ENCODE measurements at regions not wholly inside any gene's neighbourhood (a gene's known extent, or its start where the extent isn't known, plus 50 kb on each side); places are given as distances from the start of the nearest gene placed in this dataset.
"Not testable (repeated sequence)": the region's sequence is repeated elsewhere in the genome, so short reads cannot be mapped to it uniquely, and the experiment has no call there.

DNA sequence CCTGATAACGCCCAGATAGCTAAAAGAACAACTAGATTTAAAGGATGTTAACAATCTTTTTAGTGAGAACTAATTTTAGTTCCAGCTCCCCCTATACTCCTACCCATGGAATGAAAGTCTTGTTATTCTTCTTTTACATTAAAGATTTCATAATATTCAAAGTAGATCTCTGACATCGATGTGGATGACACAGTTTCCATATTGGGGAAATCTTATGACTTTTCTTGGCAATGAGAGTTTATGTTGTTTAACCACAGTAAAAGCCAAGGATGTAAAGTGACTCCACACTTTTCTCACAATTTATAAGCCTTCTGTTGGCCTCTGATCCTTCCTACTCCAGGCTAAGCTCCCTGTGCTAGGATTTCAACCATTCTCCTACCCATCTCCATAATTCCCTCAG, 332.6 kb upstream of the KCNMB2 start:
- no peak for DNase-seq (ENCODE audit: extremely low read depth in 1 of 2, low read depth in 1 of 2)

DNA sequence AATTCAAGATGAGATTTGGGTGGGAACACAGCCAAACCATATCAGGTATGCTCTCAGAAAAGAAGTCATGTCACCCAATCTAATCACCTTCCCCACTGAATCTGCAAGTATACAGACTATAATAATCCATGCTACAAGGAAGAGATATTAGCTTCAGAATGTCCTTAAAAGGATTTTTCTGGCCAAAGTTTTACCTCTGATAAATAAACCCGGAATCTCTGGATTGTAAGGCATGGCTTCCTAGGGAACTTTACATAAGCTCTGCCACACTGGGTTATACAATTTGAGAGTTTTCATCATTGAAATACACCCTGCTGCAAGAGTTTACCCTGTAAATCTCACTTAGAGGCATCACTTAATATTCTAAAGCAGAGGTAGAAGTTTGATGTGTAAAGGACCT, 330.5 kb upstream of the KCNMB2 start:
- DNase-seq (ENCODE audit: extremely low read depth in 1 of 2, low read depth in 1 of 2): no peak

DNA sequence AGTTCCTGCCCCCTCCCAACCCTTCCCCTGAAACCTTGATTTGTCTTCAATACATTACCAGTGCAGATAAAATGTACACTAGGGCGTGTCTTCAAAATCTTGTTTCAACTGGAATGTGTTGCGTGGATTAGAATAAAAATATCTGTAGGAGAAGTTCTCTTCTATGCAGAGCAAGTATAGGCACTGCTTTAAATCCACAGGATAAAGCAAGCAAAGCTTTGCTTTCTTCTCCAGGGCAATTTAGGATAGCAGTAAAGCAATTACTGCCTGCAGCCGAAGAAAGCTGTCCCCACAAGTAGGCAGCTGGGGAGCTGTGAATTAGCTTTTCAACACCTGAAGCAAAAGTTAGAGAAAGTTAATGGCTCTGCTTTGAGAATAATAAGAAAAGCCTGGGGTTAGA, 329.7 kb upstream of the KCNMB2 start:
- DNase-seq (ENCODE audit: extremely low read depth in 1 of 2, low read depth in 1 of 2): no peak

DNA sequence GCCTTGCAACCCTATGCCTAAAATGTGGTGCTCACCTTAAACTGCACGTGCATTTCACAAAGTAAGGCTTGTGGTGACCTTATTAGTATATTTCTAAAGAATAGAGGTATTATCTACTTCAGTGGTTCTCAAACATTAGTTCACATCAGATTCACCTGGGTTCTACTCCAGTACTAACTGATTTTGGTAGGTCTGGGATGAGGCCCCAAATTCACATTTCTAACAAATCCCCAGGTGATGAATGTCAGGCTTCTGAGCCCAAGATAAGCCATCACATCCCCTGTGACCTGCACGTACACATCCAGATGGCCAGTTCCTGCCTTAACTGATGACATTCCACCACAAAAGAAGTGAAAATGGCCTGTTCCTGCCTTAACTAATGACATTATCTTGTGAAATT, 329.1 kb upstream of the KCNMB2 start:
- not testable (repeated sequence) for DNase-seq (ENCODE audit: extremely low read depth in 1 of 2, low read depth in 1 of 2)

DNA sequence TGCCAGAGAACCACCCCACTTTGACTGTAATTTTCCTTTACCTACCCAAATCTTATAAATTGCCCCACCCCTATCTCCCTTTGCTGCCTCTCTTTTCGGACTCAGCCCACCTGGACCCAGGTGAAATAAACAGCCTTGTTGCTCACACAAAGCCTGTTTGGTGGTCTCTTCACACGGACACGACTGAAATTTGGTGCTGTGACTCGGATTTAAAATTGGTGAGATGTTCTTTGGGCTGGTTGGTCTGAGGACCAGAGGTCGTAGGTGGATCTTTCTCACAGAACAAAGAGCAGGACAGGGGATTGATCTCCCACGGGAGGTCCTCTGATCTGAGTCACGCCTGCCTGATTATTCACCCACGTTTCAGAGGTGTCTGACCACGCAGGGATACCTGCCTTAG, 328.6 kb upstream of the KCNMB2 start:
- not testable (repeated sequence) for DNase-seq (ENCODE audit: extremely low read depth in 1 of 2, low read depth in 1 of 2)

DNA sequence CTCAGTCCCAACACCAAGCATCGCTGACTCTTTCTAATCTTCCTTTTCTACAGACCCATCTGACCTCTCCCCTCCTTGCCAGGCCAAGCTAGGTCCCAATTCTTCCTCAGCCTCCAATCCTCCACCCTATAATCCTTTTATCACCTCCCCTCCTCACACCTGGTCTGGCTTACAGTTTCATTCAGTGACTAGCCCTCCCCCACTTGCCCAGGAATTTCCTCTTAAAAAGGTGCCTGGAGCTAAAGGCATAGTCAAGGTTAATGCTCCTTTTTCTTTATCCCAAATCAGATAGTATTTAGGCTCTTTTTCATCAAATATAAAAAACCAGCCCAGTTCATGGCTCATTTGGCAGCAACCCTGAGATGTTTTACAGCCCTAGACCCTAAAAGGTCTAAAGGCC, 327.1 kb upstream of the KCNMB2 start:
- not testable (repeated sequence) for DNase-seq (ENCODE audit: extremely low read depth in 1 of 2, low read depth in 1 of 2)

DNA sequence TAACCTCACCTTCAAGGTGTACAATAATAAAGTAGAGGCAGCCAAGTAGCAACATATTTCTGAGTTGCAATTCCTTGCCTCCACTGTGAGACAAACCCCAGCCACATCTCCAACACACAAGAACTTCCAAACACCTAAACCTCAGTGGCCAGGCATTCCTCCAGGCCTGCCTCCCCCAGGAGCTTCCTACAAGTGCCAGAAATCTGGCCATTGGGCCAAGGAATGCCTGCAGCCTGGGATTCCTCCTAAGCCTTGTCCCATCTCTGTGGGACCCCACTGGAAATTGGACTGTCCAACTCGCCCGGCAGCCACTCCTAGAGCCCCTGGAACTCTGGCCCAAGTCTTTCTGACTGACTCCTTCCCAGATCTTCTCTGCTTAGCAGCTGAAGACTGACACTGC, 326.6 kb upstream of the KCNMB2 start:
- not testable (repeated sequence) for DNase-seq (ENCODE audit: extremely low read depth in 1 of 2, low read depth in 1 of 2)

DNA sequence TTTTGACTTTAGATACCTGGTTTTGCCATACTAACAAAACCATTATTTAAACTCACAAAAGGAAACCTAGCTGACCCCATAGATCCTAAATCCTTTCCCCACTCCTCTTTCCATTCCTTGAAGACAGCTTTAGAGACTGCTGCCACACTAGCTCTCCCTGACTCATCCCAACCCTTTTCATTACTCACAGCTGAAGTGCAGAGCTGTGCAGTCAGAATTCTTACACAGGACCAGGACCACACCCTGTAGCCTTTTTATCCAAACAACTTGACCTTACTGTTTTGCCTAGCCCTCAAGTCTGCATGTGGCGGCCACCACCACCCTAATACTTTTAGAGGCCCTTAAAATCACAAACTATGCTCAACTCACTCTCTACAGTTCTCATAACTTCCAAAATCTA, 325.1 kb upstream of the KCNMB2 start:
- DNase-seq (ENCODE audit: extremely low read depth in 1 of 2, low read depth in 1 of 2): not testable (repeated sequence)

DNA sequence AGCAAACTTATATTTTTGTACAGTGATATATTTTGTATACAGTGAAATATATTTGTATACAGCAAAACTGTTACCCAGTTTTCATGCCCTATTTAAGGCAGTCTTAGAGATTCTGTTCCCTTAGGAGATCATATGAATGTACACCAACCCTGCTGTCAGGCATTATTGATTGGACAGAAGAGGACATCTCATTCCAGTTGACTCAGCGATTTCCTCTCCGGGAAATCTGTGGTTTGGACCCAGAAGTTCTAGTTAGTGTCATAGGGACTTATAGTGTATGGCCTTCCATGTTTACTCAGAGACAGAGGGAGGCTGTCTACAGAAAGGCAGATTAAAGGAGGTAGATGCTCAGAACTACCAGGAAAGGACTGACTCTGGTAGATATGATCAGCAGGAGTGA, 318.8 kb upstream of the KCNMB2 start:
- DNase-seq (ENCODE audit: extremely low read depth in 1 of 2, low read depth in 1 of 2): no peak

DNA sequence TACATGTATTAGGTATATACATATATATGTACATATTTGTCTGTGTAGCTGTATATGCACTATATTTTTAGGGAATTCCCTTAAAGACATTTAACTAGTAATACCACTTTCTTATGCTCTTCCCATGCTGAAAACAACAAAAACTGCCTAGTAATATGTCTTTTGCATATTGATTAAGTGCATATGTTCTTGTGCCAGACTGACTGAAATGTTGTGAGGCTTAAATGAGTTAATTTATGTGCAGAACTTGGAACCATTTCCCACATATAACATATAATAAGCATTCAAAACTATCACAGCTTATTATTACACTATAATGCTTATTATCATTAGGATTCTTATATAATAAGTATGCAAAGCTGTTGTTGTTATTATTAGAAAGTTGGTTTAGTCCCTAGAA, 318.0 kb upstream of the KCNMB2 start:
- DNase-seq (ENCODE audit: extremely low read depth in 1 of 2, low read depth in 1 of 2): no peak

DNA sequence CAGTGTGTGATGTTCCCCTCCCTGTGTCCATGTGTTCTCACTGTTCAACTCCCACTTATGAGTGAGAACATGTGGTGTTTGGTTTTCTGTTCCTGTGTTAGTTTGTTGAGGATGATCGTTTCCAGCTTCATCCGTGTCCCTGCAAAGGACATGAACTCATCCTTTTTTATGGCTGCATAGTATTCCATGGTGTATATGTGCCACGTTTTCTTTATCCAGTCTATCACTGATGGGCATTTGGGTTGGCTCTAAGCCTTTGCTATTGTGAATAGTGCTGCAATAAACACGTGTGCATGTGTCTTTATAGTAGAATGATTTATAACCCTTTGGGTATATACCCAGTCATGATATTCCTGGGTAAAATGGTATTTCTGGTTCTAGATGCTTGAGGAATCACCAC, 316.6 kb upstream of the KCNMB2 start:
- not testable (repeated sequence) for DNase-seq (ENCODE audit: extremely low read depth in 1 of 2, low read depth in 1 of 2)

DNA sequence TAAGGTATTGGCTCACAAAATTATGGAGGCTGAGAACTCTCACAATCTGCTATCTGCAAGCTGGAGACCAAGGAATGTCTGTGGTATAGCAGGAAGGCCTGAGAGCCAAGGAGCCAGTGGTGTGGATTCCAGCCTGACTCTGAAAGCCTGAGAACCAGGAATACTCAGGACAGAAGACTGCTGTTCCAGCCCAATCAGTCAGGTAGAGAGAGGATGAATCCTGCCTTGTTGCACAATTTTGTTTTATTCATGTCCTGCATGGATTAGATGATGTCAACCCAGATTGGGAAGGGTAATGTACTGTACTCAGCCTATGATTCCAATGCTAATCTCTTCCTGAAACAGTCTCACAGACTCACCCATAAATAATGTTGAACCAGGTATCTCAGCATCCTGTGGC, 312.4 kb upstream of the KCNMB2 start:
- DNase-seq (ENCODE audit: extremely low read depth in 1 of 2, low read depth in 1 of 2): no peak

DNA sequence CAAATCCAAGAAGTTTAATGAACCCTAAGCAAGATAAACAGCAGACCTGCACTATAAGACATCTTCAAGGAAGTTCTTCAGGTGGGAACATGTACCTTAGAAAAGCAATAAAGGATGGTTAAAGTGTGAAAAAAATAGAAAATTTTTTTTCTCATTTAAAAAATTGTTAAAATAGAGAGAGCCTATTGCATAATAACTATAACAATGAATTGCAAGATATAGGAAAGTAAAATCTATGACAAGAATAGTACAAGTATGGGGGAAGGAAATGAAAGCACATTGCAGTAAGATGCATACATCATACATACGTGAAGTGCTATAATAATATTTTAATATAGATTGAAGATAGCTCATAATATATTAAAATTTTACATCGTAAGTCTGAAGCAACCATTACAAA, 310.1 kb upstream of the KCNMB2 start:
- DNase-seq (ENCODE audit: extremely low read depth in 1 of 2, low read depth in 1 of 2): no peak

DNA sequence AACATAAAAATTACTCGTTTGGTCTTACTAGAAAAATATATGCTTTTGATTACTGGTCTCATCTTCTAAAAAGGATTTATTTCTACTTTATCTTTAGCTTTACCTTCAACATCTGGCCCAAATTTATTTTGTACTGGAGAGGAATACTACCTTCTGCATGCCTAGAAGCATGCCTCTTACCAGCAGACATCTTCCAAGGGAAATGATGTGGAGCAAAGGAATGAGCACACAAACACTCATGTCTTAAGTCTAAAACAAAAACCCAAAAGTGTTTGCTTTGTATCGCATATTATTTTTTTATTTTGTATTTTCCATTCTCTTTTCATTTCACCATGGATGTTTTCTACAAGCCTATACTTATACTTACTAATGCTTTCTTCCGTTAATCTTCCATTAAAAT, 304.6 kb upstream of the KCNMB2 start:
- no peak for DNase-seq (ENCODE audit: extremely low read depth in 1 of 2, low read depth in 1 of 2)

DNA sequence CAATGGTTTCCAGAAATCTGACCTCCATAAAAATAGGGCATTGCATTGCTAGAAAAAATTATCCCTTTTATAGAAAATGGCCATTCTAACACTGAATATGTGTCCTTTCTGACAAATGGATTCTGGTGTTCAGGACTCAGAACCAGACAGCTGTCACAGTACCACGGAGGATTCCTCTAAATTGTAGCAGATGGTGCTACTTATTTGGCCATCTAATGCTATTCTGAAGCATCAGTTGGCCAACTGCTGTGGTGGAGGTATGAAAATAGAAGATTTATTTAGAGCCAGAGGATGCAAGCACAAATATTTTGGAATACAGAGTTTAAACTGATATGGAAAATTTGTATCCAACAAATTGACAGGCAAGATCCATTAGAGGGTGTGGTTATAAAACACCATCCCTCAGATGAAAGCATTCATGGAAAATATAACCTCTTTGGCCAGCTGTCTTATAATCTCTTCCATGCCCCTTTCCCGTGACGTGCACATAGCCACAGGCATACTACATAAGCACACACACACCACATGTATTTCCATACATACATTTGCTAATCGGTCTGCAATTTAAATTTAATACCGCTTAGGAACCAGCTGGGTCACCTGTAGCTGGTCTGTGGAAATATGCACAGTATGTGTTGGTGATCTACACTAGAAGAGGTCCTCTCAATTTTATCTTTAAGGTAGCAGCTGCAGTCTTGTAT, 302.7 kb upstream of the KCNMB2 start:
- DNase-seq (ENCODE audit: extremely low read depth in 1 of 2, low read depth in 1 of 2): no peak

DNA sequence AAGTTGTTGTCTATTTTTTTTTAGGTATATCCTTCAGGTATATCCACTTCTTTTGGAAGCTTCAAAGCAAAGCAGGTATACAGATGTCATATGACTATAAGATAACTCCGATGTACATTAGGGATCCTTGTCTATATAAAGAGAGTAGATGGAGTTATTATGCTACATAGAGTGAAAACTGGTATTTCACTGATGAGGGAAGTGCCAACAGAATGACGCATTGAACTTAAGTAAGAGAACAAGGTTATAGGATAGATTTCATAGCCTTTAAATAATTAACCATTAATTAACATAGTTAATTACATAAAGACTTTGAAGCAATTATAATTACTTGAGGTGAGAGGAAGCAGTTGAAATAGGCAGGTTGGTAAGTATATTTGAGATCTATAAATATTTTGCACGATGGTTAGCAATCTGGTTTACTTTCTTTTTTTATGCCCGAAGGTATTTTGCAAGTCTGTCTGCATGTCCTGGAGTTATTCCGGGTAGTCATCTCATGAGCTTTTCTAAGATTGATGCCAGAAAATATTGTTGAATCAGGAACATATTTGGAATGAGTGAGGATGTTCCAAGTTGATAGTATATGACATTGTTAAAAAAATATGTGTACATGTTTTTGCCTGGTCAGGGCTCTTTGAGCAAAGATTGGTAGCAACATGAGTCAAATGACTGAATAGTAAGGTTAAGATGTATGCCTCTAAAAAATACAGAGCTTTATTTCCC, 299.5 kb upstream of the KCNMB2 start:
- no peak for DNase-seq (ENCODE audit: extremely low read depth in 1 of 2, low read depth in 1 of 2)

DNA sequence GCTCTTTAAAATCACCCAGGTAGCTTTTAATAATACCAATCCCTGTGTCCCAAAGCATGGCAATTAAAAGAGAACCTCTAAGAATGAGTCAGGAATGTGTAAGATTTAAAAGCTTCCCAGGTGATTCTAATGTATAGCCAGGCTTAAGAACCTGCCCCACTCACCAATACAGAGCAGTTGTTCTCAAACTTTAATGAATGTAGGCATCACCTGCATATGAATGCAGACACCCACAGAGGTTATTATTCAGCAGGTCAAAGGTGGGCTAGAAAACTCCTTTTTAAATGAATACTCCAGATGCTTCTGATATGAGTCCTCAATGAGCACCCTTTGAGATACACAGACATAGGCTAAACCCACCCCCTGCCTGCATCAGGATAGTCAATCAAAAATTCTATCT, 298.1 kb upstream of the KCNMB2 start:
- DNase-seq (ENCODE audit: extremely low read depth in 1 of 2, low read depth in 1 of 2): no peak

DNA sequence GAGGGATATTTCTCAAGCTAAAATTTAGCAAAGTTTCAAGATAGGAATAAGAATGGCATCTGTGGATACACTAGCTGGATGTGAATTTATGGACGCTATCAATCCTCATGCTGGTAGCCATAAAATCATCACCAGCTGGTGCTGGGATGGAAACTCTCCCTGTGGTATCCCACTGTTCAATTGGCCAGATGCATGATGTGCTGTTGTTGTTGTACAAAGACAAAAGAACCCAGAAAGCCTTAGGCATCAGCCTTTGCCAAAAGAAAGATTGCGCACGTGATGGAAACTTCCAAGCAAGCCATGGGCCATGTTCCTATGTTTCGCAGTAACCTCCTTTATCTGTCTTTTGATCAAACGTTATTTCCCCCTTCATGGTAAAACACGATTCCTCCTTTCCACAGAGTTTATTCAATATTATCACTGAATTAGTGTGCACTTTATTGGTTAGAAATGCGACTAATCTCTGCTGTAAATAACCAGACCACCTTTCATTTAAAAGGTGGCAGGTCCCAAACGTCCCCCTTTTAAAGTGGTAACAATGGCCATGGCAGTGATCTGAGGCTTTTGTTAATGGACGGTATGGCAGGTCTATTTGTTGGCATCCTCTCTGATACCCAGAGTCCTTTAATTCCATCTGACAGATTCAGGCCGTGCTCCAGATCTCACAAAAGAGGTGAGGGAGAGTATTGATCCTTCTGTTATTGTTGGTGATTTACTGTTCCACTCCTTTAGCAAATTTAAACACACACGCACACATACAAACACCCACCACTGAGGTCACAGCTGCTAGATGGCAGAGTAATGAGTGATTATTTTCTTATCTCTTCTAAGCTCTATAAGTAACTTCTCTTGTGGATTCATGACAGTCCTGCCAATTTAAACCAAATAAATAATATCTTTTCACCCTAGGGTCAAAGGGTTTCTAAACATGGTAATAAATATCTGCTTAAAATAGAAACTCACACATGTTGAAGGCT, 291.2 kb upstream of the KCNMB2 start:
- no peak for DNase-seq (ENCODE audit: extremely low read depth in 1 of 2, low read depth in 1 of 2)

DNA sequence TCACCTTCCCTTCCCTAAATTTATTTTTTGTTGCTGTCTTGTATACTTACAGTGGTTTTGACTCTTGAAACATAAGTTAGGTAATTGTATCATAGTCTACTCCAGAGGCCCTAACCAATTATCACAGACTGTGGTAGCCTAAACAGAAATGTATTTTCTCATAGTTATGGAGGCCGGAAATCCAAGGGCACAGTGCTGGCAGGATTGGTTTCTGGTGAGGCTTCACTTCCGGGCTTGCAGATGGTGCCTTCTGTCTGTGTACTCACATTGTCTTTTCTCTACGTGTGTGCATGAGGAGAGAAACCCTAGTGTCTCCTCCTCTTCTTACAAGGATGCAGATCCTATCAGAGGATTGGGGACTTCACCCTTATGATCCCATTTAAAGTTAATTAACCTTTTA, 290.2 kb upstream of the KCNMB2 start:
- no peak for DNase-seq (ENCODE audit: extremely low read depth in 1 of 2, low read depth in 1 of 2)

DNA sequence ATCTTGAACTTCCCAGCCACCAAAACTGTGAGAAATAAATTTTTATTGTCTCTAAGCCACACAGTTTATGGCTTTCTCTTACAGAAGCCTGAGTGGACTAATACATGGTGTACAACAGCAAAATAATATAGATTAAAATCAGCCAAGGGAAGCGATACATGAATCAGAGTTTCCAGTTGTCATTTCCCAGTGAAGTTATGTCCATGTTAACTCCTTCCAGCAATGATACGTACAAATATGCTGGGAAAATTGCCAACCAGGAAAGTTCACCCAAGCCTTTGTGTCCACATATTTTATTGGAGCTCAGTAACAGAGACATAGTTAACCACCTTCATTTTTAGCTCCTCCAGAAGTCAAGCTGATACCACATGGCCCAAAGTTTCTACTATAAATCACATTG, 280.9 kb upstream of the KCNMB2 start:
- no peak for DNase-seq (ENCODE audit: extremely low read depth in 1 of 2, low read depth in 1 of 2)

DNA sequence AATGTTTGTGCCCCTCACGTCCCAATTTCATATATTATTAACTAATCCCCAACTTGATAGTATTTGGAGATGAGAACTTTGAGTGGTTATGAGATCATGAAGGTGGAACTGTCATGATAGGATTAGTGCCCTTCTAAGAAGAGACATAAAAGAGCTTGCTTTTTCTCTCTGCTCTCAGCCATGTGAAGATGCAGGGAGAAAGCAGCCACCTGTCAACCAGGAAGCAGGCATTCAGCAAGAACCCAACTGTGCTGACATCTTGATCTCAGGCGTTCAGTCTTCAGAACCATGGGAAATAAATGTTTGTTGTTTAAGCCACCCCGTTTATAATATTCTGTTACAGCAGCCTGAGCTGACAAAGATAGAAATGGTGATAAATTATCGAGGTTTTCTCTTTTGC, 278.7 kb upstream of the KCNMB2 start:
- no peak for DNase-seq (ENCODE audit: extremely low read depth in 1 of 2, low read depth in 1 of 2)

DNA sequence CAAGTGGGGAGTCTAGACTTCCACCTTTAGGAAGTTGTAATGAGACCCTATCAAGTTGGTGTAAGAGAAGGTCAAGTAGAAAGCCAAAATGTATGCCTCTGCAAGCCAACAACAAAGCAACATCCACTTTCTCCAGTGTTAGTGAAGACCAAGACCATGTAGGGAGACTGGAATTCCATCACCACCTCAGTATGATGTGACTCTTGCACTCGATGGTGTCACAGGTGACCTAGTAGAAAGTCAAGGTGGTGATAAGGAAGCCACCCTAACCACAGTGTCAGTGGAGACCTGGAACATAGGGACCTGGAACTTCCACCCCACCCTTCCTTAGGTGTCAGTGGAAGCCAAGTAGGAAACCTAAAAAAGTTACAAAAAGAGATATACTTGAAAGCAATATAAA, 278.1 kb upstream of the KCNMB2 start:
- no peak for DNase-seq (ENCODE audit: extremely low read depth in 1 of 2, low read depth in 1 of 2)
